Globus pallidus (tissue), 1 donor: ENCODE measurements at regions not wholly inside any gene's neighbourhood (a gene's known extent, or its start where the extent isn't known, plus 50 kb on each side); places are given as distances from the start of the nearest gene placed in this dataset.
"Not testable (repeated sequence)": the region's sequence is repeated elsewhere in the genome, so short reads cannot be mapped to it uniquely, and the experiment has no call there.

Source experiments
- DNase-seq: peaks from one replicate; pipeline ENCODE4 v3.0.0-alpha.2; 2015; ENCODE audit warnings: low spot score

GRCh38 chr4:152193059-152193458 is 342.8 kb downstream of the FBXW7 start:
- no peak for DNase-seq

- no peak for DNase-seq
These were observed 345.0 kb downstream of the FBXW7 start for GRCh38 chr4:152190907-152191306.

- DNase-seq = no peak
These were observed 346.3 kb downstream of the FBXW7 start for GRCh38 chr4:152189451-152190179.

- no peak for DNase-seq
These were observed 347.1 kb downstream of the FBXW7 start for GRCh38 chr4:152188801-152189200.

- no peak for DNase-seq
These were observed 348.2 kb downstream of the FBXW7 start for GRCh38 chr4:152187693-152188092.

- no peak for DNase-seq
These were observed 349.9 kb downstream of the FBXW7 start for GRCh38 chr4:152185786-152186550.

- DNase-seq = no peak
These were observed 354.7 kb downstream of the FBXW7 start for GRCh38 chr4:152181150-152181549.

GRCh38 chr4:152180369-152180768 is 355.5 kb downstream of the FBXW7 start:
- no peak for DNase-seq

GRCh38 chr4:152177538-152177937 is 358.4 kb downstream of the FBXW7 start:
- DNase-seq = not testable (repeated sequence)

GRCh38 chr4:152176627-152177214 is 359.2 kb downstream of the FBXW7 start:
- no peak for DNase-seq

GRCh38 chr4:152175586-152175985 is 360.3 kb downstream of the FBXW7 start:
- DNase-seq = no peak

GRCh38 chr4:152172146-152172545 is 363.7 kb downstream of the FBXW7 start:
- DNase-seq = no peak

- no peak for DNase-seq
These were observed 364.3 kb downstream of the FBXW7 start for GRCh38 chr4:152171556-152171955.

- DNase-seq = no peak
These were observed 366.2 kb downstream of the FBXW7 start for GRCh38 chr4:152169683-152170082.

GRCh38 chr4:152168987-152169616 is 366.8 kb downstream of the FBXW7 start:
- no peak for DNase-seq

GRCh38 chr4:152166567-152166966 is 369.3 kb downstream of the FBXW7 start:
- no peak for DNase-seq

GRCh38 chr4:152165846-152166245 is 370.0 kb downstream of the FBXW7 start:
- peak; percentile 3 for DNase-seq

- DNase-seq = no peak
These were observed 370.7 kb downstream of the FBXW7 start for GRCh38 chr4:152165146-152165545.

- no peak for DNase-seq
These were observed 371.3 kb downstream of the FBXW7 start for GRCh38 chr4:152164561-152164960.

GRCh38 chr4:152162331-152162697 is 373.6 kb downstream of the FBXW7 start:
- no peak for DNase-seq

GRCh38 chr4:152161676-152162330 is 374.1 kb downstream of the FBXW7 start:
- DNase-seq = no peak

- DNase-seq = no peak
These were observed 375.6 kb downstream of the FBXW7 start for GRCh38 chr4:152160225-152160800.
